HCT116 (cell line): ENCODE measurements at regions not wholly inside any gene's neighbourhood (a gene's known extent, or its start where the extent isn't known, plus 50 kb on each side); places are given as distances from the start of the nearest gene placed in this dataset.

Experiments
- ATAC-seq: fragments of 200-7000 bp; cut with Tn5 transposase; 2 replicates; pipeline ENCODE4 v1.9.1; 2020; ENCODE audit warnings: mild to moderate bottlenecking, moderate library complexity
- BruUV-seq: library from RNA; stranded (reverse); fragments of 400-500 nt; replicated peaks from 2 replicates; lab custom pipeline; 2021; lab: Mats Ljungman, UMichigan
- CTCF ChIA-PET: fragments of 300-600 bp; sonication (Branson Sonifier 250); formaldehyde crosslinking; loops from one replicate; lab custom pipeline; 2021; ENCODE audit warnings: antibody characterized with exemption; lab: Charles Lee
- POLR2A ChIA-PET: fragments of 300-600, 350-600 bp; sonication (Branson Sonifier 250); formaldehyde crosslinking; loops from one replicate; lab custom pipeline; 2021; ENCODE audit warnings: antibody characterized with exemption; lab: Charles Lee
- RAD21 ChIA-PET, 2 experiments: fragments of 300-600 bp; sonication (Branson Sonifier 250); formaldehyde crosslinking; loops; one replicate each; lab custom pipeline; 2023; ENCODE audit warnings: low total read pairs in 2 of 2; ENCODE audit not compliant: uncharacterized antibody in 2 of 2, unreplicated experiment in 2 of 2, low non-redundant PET in 1 of 2; lab: Charles Lee
- DNase-seq: peaks from one replicate; pipeline ENCODE4 v3.0.0-alpha.2; 2010; ENCODE audit warnings: low read depth, low spot score
- H2AFZ ChIP-seq: fragments of 200-600 bp; shearing (Covaris generic), sonication (generic); 2 replicates; pipeline ENCODE4 v1.6.1; 2017; ENCODE audit warnings: low read depth, mixed run types, mixed read lengths, antibody characterized with exemption, low read length; ENCODE audit not compliant: poor library complexity, severe bottlenecking
- H3K27ac ChIP-seq: 2 replicates; pipeline ENCODE4 v1.5.1; 2012; ENCODE audit warnings: low read depth, low read length
- H3K27me3 ChIP-seq: fragments of 200-600 bp; sonication (generic); 2 replicates; pipeline ENCODE4 v1.6.1; 2016; ENCODE audit warnings: mixed run types, low read length, mixed read lengths; ENCODE audit not compliant: insufficient read depth
- H3K36me3 ChIP-seq, 2 experiments: fragments of 200-500 bp in 1 of 2; fragments of 200-600 bp in 1 of 2; sonication (Bioruptor generic) in 1 of 2; sonication (generic) in 1 of 2; 2 replicates each; pipeline versions ENCODE4 v1.5.1 to v1.6.1; 2014 to 2016; ENCODE audit warnings: low read length in 2 of 2, inconsistent platforms in 1 of 2, mixed read lengths in 1 of 2, mixed run types in 1 of 2; ENCODE audit not compliant: insufficient read depth in 2 of 2, control insufficient read depth in 1 of 2
- H3K4me1 ChIP-seq, 2 experiments: fragments of 200-600 bp in 1 of 2; sonication (generic) in 1 of 2; 2 replicates each; pipeline versions ENCODE4 v1.5.1 to v1.6.1; 2012 to 2017; ENCODE audit warnings: low read length in 2 of 2, inconsistent platforms in 1 of 2, mild to moderate bottlenecking in 1 of 2, mixed read lengths in 1 of 2, mixed run types in 1 of 2, moderate library complexity in 1 of 2; ENCODE audit not compliant: insufficient read depth in 2 of 2, control insufficient read depth in 1 of 2
- H3K4me2 ChIP-seq: fragments of 200-600 bp; sonication (generic); 2 replicates; pipeline ENCODE4 v1.6.1; 2017; ENCODE audit warnings: mixed run types, low read length, mixed read lengths
- H3K4me3 ChIP-seq, 2 experiments: fragments of 200-600 bp in 1 of 2; sonication (generic) in 1 of 2; replicated peaks in 1 of 2; 2 replicates each; pipeline ENCODE4 v1.5.1; 2011 to 2016; ENCODE audit warnings: low read length in 2 of 2, control low read depth in 1 of 2, low read depth in 1 of 2, mild to moderate bottlenecking in 1 of 2, mixed read lengths in 1 of 2, mixed run types in 1 of 2
- H3K79me2 ChIP-seq: fragments of 200-600 bp; sonication (generic); 2 replicates; pipeline ENCODE4 v1.6.1; 2017; ENCODE audit warnings: mild to moderate bottlenecking, mixed run types, low read length, moderate library complexity, mixed read lengths; ENCODE audit not compliant: insufficient read depth
- H3K9ac ChIP-seq: fragments of 200-600 bp; sonication (generic); 2 replicates; pipeline ENCODE4 v1.6.1; 2016; ENCODE audit warnings: low read length, mixed read lengths
- H3K9me2 ChIP-seq: fragments of 200-600 bp; sonication (generic), shearing (Covaris generic); 2 replicates; pipeline ENCODE4 v1.6.1; 2017; ENCODE audit warnings: mixed run types, mild to moderate bottlenecking, moderate library complexity; ENCODE audit not compliant: insufficient read depth
- H3K9me3 ChIP-seq, 2 experiments: fragments of 200-500 bp in 1 of 2; fragments of 200-600 bp in 1 of 2; sonication (Bioruptor generic) in 1 of 2; sonication (generic) in 1 of 2; 2 replicates each; pipeline ENCODE4 v1.6.1; 2014 to 2017; ENCODE audit warnings: low read length in 2 of 2, mixed read lengths in 2 of 2, inconsistent platforms in 1 of 2, low read depth in 1 of 2, mild to moderate bottlenecking in 1 of 2, mixed run types in 1 of 2, moderate library complexity in 1 of 2; ENCODE audit not compliant: control insufficient read depth in 1 of 2, insufficient read depth in 1 of 2
- H4K20me1 ChIP-seq: fragments of 200-600 bp; sonication (generic), shearing (Covaris generic); 2 replicates; pipeline ENCODE4 v1.6.1; 2017; ENCODE audit warnings: mixed run types, mild to moderate bottlenecking, moderate library complexity; ENCODE audit not compliant: insufficient read depth
- CBX3 ChIP-seq: IDR thresholded peaks from 2 replicates; pipeline ENCODE4 v1.6.1; 2012; ENCODE audit warnings: low read depth
- CEBPB ChIP-seq: IDR thresholded peaks from 2 replicates; pipeline ENCODE4 v1.6.1; 2012; ENCODE audit warnings: low read depth
- CTCF ChIP-seq, 3 experiments: fragments of 200-600 bp in 1 of 3; sonication (generic) in 1 of 3; IDR thresholded peaks in 2 of 3; conservative IDR thresholded peaks in 1 of 3; 2 replicates each; pipeline ENCODE4 v1.5.1; 2012 to 2017; ENCODE audit warnings: low read depth in 2 of 3, low read length in 2 of 3, antibody characterized with exemption in 1 of 3, borderline replicate concordance in 1 of 3, control low read depth in 1 of 3, mild to moderate bottlenecking in 1 of 3, mixed read lengths in 1 of 3, mixed run types in 1 of 3, moderate library complexity in 1 of 3; ENCODE audit not compliant: insufficient read depth in 1 of 3
- EGR1 ChIP-seq: IDR thresholded peaks from 2 replicates; pipeline ENCODE4 v1.6.1; 2012; ENCODE audit warnings: low read depth
- EZH2 ChIP-seq: fragments of 200-600 bp; sonication (generic); IDR thresholded peaks from 2 replicates; pipeline ENCODE4 v1.6.1; 2017; ENCODE audit warnings: antibody characterized with exemption, mixed run types
- EZH2phosphoT487 ChIP-seq: fragments of 200-600 bp; IDR thresholded peaks from 2 replicates; pipeline ENCODE4 v1.6.1; 2018; ENCODE audit warnings: antibody characterized with exemption, borderline replicate concordance
- FOSL1 ChIP-seq: IDR thresholded peaks from 2 replicates; pipeline ENCODE4 v1.6.1; 2012; ENCODE audit warnings: low read depth
- JUND ChIP-seq: IDR thresholded peaks from 2 replicates; pipeline ENCODE4 v1.6.1; 2012
- MAX ChIP-seq: IDR thresholded peaks from 2 replicates; pipeline ENCODE4 v1.6.1; 2012
- POLR2AphosphoS5 ChIP-seq: IDR thresholded peaks from 2 replicates; pipeline ENCODE4 v1.6.1; 2011; ENCODE audit warnings: mild to moderate bottlenecking, low read depth, low read length, moderate library complexity
- SIN3A ChIP-seq: IDR thresholded peaks from 2 replicates; pipeline ENCODE4 v1.6.1; 2012; ENCODE audit warnings: low read depth
- SRF ChIP-seq: IDR thresholded peaks from 2 replicates; pipeline ENCODE4 v1.6.1; 2012; ENCODE audit warnings: low read depth
- YY1 ChIP-seq: IDR thresholded peaks from 2 replicates; pipeline ENCODE4 v1.6.1; 2011; ENCODE audit warnings: low read length, low read depth, moderate library complexity, mild to moderate bottlenecking; ENCODE audit not compliant: insufficient replicate concordance; ENCODE audit errors: extremely low read depth
- ZBTB33 ChIP-seq: IDR thresholded peaks from 2 replicates; pipeline ENCODE4 v1.6.1; 2011; ENCODE audit warnings: mild to moderate bottlenecking, low read length, moderate library complexity; ENCODE audit not compliant: insufficient replicate concordance; ENCODE audit errors: extremely low read depth
- ZFX ChIP-seq: fragments of 450-650 bp; IDR thresholded peaks from 2 replicates; pipeline ENCODE4 v1.6.1; 2017
- intact Hi-C: fragments of 100-400 bp; cut with micrococcal nuclease; formaldehyde crosslinking; loops from 2 replicates; pipeline ENCODE4 v1.10.0; 2022

GRCh38 chr15:97026781-97027180 lies 696.3 kb downstream of the NR2F2 start:
- Histone ChIP-seq H3K9ac (no peak overlapping the region), H3K4me1 (no peaks in the 10 kb centered on the region), H3K9me3 (peaks cover 0 to 3% of the 10 kb centered on the region in 2 experiments; a peak in 2 of 4 replicates), H3K79me2 (no peaks in the 10 kb centered on the region), H3K36me3 (no peaks in the 10 kb centered on the region), H3K27me3 (no peaks in the 10 kb centered on the region), H3K27ac (no peak overlapping the region), H3K4me3 (no peak overlapping the region), H3K9me2 (no peaks in the 10 kb centered on the region), H3K4me2 (no peak overlapping the region), H2AFZ (no peak overlapping the region), H4K20me1 (no peaks in the 10 kb centered on the region)
- intact Hi-C loops, result no loop called here
- ATAC-seq (no peak), DNase-seq (no peak)
- TF ChIP-seq ZBTB33 (no peak), SIN3A (no peak), EZH2phosphoT487 (no peak), JUND (no peak), CEBPB (no peak), YY1 (no peak)
- RAD21 ChIA-PET, result no interaction called here
- POLR2A ChIA-PET, result no interaction called here
- BruUV-seq, result no TSS peak
- CTCF ChIA-PET, result no interaction called here

GRCh38 chr15:97027772-97028171 lies 697.3 kb downstream of the NR2F2 start:
- DNase-seq (no peak), ATAC-seq (no peak)
- BruUV-seq, result no TSS peak
- no peak overlapping the region for H3K4me3 ChIP-seq
- ChIA-PET POLR2A (no interaction called here), RAD21 (no interaction called here), CTCF (no interaction called here)
- no peak overlapping the region for H2AFZ ChIP-seq
- H3K27ac ChIP-seq, result no peak overlapping the region
- H3K79me2 ChIP-seq, result no peaks in the 10 kb centered on the region
- no peaks in the 10 kb centered on the region for H3K36me3 ChIP-seq
- H3K4me2 ChIP-seq, result no peak overlapping the region
- H3K9me2 ChIP-seq, result no peaks in the 10 kb centered on the region
- H4K20me1 ChIP-seq, result no peaks in the 10 kb centered on the region
- peaks cover 0 to 3% of the 10 kb centered on the region in 2 experiments; a peak in 2 of 4 replicates for H3K9me3 ChIP-seq
- no peaks in the 10 kb centered on the region for H3K4me1 ChIP-seq
- intact Hi-C loops, result no loop called here
- no peaks in the 10 kb centered on the region for H3K27me3 ChIP-seq
- H3K9ac ChIP-seq, result no peak overlapping the region
- no peak for TF ChIP-seq SRF
- no peak for TF ChIP-seq POLR2AphosphoS5
- no peak for TF ChIP-seq CTCF (IDR thresholded peaks at IDR 0.05 in 2 of 3, conservative IDR thresholded peaks at IDR 0.05 in 1 of 3; ENCODE audit: borderline replicate concordance in 1 of 3, insufficient read depth in 1 of 3, low read depth in 2 of 3, low read length in 2 of 3)
- no peak for TF ChIP-seq CBX3
- TF ChIP-seq ZFX, result no peak
- no peak for TF ChIP-seq ZBTB33
- no peak for TF ChIP-seq FOSL1
- TF ChIP-seq EGR1, result no peak
- no peak for TF ChIP-seq MAX
- no peak for TF ChIP-seq EZH2
- TF ChIP-seq JUND, result no peak
